Panc1 (cell line): ENCODE measurements at regions not wholly inside any gene's neighbourhood (a gene's known extent, or its start where the extent isn't known, plus 50 kb on each side); places are given as distances from the start of the nearest gene placed in this dataset.

ENCODE experiments used
- ATAC-seq: fragments of 200-7000 bp; cut with Tn5 transposase; 2 replicates; pipeline ENCODE4 v1.9.1; 2020; ENCODE audit warnings: mild to moderate bottlenecking, moderate library complexity
- BruUV-seq: library from RNA; stranded (reverse); fragments of 400-500 nt; replicated peaks from 2 replicates; lab custom pipeline; 2021; lab: Mats Ljungman, UMichigan
- CTCF ChIA-PET: fragments of 300-600 bp; sonication (Branson Sonifier 250); formaldehyde crosslinking; loops from one replicate; lab custom pipeline; 2022; ENCODE audit warnings: antibody characterized with exemption; lab: Charles Lee
- POLR2A ChIA-PET: fragments of 300-600 bp; sonication (Branson Sonifier 250); formaldehyde crosslinking; loops from one replicate; lab custom pipeline; 2022; ENCODE audit warnings: antibody characterized with exemption; lab: Charles Lee
- DNase-seq: peaks from one replicate; pipeline ENCODE4 v3.0.0-alpha.2; 2010; ENCODE audit warnings: low read depth, low spot score
- H3K27ac ChIP-seq: 2 replicates; pipeline ENCODE4 v1.5.1; 2011; ENCODE audit warnings: mild to moderate bottlenecking, low read length, inconsistent platforms
- H3K27me3 ChIP-seq: fragments of 200-500 bp; sonication (Bioruptor generic); 2 replicates; pipeline ENCODE4 v1.6.0; 2014; ENCODE audit warnings: low read length, inconsistent platforms; ENCODE audit not compliant: control insufficient read depth, insufficient read depth
- H3K36me3 ChIP-seq: fragments of 200-500 bp; sonication (Bioruptor generic); 2 replicates; pipeline ENCODE4 v1.5.1; 2014; ENCODE audit warnings: inconsistent platforms, mild to moderate bottlenecking, low read length, moderate library complexity; ENCODE audit not compliant: control insufficient read depth, insufficient read depth
- H3K4me1 ChIP-seq: 2 replicates; pipeline ENCODE4 v1.5.1; 2011; ENCODE audit warnings: inconsistent platforms, mild to moderate bottlenecking, low read length, moderate library complexity; ENCODE audit not compliant: control insufficient read depth, insufficient read depth
- H3K4me3 ChIP-seq, 2 experiments: 2 replicates each; pipeline ENCODE4 v1.5.1; 2011 to 2012; ENCODE audit warnings: low read depth in 2 of 2, low read length in 2 of 2, mild to moderate bottlenecking in 2 of 2, inconsistent platforms in 1 of 2, moderate library complexity in 1 of 2
- H3K9me3 ChIP-seq: fragments of 200-500 bp; sonication (Bioruptor generic); 2 replicates; pipeline ENCODE4 v1.5.1; 2014; ENCODE audit warnings: low read depth, mild to moderate bottlenecking, inconsistent platforms, low read length, moderate library complexity; ENCODE audit not compliant: control insufficient read depth, insufficient read depth
- CTCF ChIP-seq: fragments of 450-650 bp; IDR thresholded peaks from 2 replicates; pipeline ENCODE4 v1.5.1; 2017; ENCODE audit warnings: mild to moderate bottlenecking
- POLR2AphosphoS5 ChIP-seq: IDR thresholded peaks from 2 replicates; pipeline ENCODE4 v1.6.1; 2012; ENCODE audit warnings: mild to moderate bottlenecking, low read depth, low read length, moderate library complexity
- SIN3A ChIP-seq: IDR thresholded peaks from 2 replicates; pipeline ENCODE4 v1.6.1; 2012; ENCODE audit warnings: low read depth, mild to moderate bottlenecking, low read length, moderate library complexity, borderline replicate concordance; ENCODE audit not compliant: insufficient read depth
- TCF7L2 ChIP-seq: IDR thresholded peaks from 2 replicates; pipeline ENCODE4 v1.6.1; 2011; ENCODE audit warnings: mild to moderate bottlenecking, low read depth, low read length, inconsistent platforms
- in situ Hi-C: cut with HindIII; loops from 2 replicates; pipeline ENCODE4 v1.10.0; 2016; ENCODE audit warnings: low sequenced_read_pairs, low pct_unique_long_range_greater_than_20kb
- intact Hi-C: fragments of 100-400 bp; cut with micrococcal nuclease; formaldehyde crosslinking; loops from one replicate; pipeline ENCODE4 v1.10.0; 2022; ENCODE audit not compliant: unreplicated experiment
- TF ChIP-seq, protein P1 (sequence below), 2 experiments: IDR thresholded peaks; 2 replicates each; pipeline ENCODE4 v1.6.1; 2011 to 2012; ENCODE audit warnings: low read depth in 2 of 2, control low read depth in 1 of 2, low read length in 1 of 2, mild to moderate bottlenecking in 1 of 2, moderate library complexity in 1 of 2; ENCODE audit not compliant: insufficient read depth in 1 of 2

GRCh38 chr1:83112248-83112885 is 886.6 kb downstream of the TTLL7 start:
- no peaks in the 10 kb centered on the region for H3K36me3 ChIP-seq
- ChIA-PET POLR2A (no interaction called here), CTCF (no interaction called here)
- no peaks in the 10 kb centered on the region for H3K4me1 ChIP-seq
- H3K9me3 ChIP-seq: 0 out of 2 replicates have a peak, but pooled peaks cover 4% of the 10 kb centered on the region
- no peak overlapping the region for H3K27ac ChIP-seq
- ATAC-seq: no peak
- in situ Hi-C loops (no loop called here), intact Hi-C loops (no loop called here)
- no TSS peak for BruUV-seq
- no peak overlapping the region for H3K4me3 ChIP-seq
- no peaks in the 10 kb centered on the region for H3K27me3 ChIP-seq
- no peak for DNase-seq
- TF ChIP-seq, protein P1, sequence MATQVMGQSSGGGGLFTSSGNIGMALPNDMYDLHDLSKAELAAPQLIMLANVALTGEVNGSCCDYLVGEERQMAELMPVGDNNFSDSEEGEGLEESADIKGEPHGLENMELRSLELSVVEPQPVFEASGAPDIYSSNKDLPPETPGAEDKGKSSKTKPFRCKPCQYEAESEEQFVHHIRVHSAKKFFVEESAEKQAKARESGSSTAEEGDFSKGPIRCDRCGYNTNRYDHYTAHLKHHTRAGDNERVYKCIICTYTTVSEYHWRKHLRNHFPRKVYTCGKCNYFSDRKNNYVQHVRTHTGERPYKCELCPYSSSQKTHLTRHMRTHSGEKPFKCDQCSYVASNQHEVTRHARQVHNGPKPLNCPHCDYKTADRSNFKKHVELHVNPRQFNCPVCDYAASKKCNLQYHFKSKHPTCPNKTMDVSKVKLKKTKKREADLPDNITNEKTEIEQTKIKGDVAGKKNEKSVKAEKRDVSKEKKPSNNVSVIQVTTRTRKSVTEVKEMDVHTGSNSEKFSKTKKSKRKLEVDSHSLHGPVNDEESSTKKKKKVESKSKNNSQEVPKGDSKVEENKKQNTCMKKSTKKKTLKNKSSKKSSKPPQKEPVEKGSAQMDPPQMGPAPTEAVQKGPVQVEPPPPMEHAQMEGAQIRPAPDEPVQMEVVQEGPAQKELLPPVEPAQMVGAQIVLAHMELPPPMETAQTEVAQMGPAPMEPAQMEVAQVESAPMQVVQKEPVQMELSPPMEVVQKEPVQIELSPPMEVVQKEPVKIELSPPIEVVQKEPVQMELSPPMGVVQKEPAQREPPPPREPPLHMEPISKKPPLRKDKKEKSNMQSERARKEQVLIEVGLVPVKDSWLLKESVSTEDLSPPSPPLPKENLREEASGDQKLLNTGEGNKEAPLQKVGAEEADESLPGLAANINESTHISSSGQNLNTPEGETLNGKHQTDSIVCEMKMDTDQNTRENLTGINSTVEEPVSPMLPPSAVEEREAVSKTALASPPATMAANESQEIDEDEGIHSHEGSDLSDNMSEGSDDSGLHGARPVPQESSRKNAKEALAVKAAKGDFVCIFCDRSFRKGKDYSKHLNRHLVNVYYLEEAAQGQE (IDR thresholded peaks at IDR 0.05; ENCODE audit: insufficient read depth in 1 of 2, low read depth in 2 of 2, low read length in 1 of 2): no peak
- TF ChIP-seq CTCF: no peak
- TF ChIP-seq TCF7L2: no peak
- no peak for TF ChIP-seq POLR2AphosphoS5
- no peak for TF ChIP-seq SIN3A

DNA sequence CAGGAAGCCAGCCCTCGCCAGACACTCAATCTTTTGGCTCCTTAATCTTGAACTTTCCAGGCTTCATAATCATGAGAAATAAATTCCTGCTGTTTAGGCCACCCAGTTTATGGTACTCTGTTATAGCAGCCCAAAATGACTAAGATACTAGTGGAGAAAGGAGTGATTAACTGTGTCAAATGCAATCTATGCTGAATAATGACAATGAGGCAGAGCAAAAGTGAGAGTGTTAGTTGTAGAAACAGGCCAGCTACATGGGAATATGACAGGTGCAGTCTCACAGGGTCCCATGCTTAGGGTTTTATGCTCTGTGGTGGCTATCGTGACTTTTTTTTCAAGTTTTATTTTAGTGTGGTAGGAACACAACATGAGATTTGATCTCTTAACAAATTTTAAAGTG is 888.8 kb downstream of the TTLL7 start:
- Histone ChIP-seq H3K27ac (no peak overlapping the region), H3K4me1 (no peaks in the 10 kb centered on the region), H3K27me3 (no peaks in the 10 kb centered on the region), H3K4me3 (no peak overlapping the region), H3K9me3 (0 out of 2 replicates have a peak, but pooled peaks cover 4% of the 10 kb centered on the region), H3K36me3 (no peaks in the 10 kb centered on the region)
- intact Hi-C loops (no loop called here), in situ Hi-C loops (no loop called here)
- TF ChIP-seq CTCF: 0 out of 2 replicates have a peak, but pooled peaks have one; percentile 4
- TF ChIP-seq POLR2AphosphoS5: no peak
- no peak for TF ChIP-seq SIN3A
- TF ChIP-seq, protein P1 (IDR thresholded peaks at IDR 0.05; ENCODE audit: insufficient read depth in 1 of 2, low read depth in 2 of 2, low read length in 1 of 2): no peak
- no peak for TF ChIP-seq TCF7L2
- ChIA-PET CTCF (no interaction called here), POLR2A (no interaction called here)
- no TSS peak for BruUV-seq
- DNase-seq: no peak
- no peak for ATAC-seq
